ENCODE measurements at regions not wholly inside any gene's neighbourhood (a gene's known extent, or its start where the extent isn't known, plus 50 kb on each side); places are given as distances from the start of the nearest gene placed in this dataset.

- no peak for TF ChIP-seq EZH2phosphoT487 (IDR thresholded peaks at IDR 0.05; ENCODE audit: borderline replicate concordance, low read depth)
- TF ChIP-seq FOSL2 (IDR thresholded peaks at IDR 0.05; ENCODE audit: borderline replicate concordance, low read depth): no peak
- no peak for TF ChIP-seq SMC3 (IDR thresholded peaks at IDR 0.05; ENCODE audit: low read depth, low read length)
- no peak for TF ChIP-seq FOXJ3 (CRISPR knock-in tag; IDR thresholded peaks at IDR 0.05)
- no peak for TF ChIP-seq RFX5 (IDR thresholded peaks at IDR 0.05; ENCODE audit: low read length)
- no peak for TF ChIP-seq EP300 (IDR thresholded peaks at IDR 0.05; ENCODE audit: borderline replicate concordance in 1 of 2, low read depth in 1 of 2, low read length in 1 of 2)
- TF ChIP-seq YY1 (IDR thresholded peaks at IDR 0.05; ENCODE audit: low read depth): no peak
- TF ChIP-seq, protein P1, sequence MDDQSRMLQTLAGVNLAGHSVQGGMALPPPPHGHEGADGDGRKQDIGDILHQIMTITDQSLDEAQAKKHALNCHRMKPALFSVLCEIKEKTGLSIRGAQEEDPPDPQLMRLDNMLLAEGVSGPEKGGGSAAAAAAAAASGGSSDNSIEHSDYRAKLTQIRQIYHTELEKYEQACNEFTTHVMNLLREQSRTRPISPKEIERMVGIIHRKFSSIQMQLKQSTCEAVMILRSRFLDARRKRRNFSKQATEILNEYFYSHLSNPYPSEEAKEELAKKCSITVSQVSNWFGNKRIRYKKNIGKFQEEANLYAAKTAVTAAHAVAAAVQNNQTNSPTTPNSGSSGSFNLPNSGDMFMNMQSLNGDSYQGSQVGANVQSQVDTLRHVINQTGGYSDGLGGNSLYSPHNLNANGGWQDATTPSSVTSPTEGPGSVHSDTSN (IDR thresholded peaks at IDR 0.05): no peak
- no peak for TF ChIP-seq RAD21 (IDR thresholded peaks at IDR 0.05; ENCODE audit: low read length)
- DNase-seq: no peak
- Histone ChIP-seq H3K9me3 (no peaks in the 10 kb centered on the region), H3K36me3 (replicated peaks in 1 of 2; ENCODE audit: control insufficient read depth in 1 of 2, insufficient read depth in 2 of 2, low read length in 1 of 2) (no peaks in the 10 kb centered on the region), H4K20me1 (ENCODE audit: insufficient read depth) (no peaks in the 10 kb centered on the region), H3F3A (replicated peaks; ENCODE audit: insufficient read depth) (no peaks in the 10 kb centered on the region), H3K27me3 (ENCODE audit: insufficient read depth) (no peaks in the 10 kb centered on the region), H3K9ac (no peak overlapping the region), H3K9me2 (no peaks in the 10 kb centered on the region; the same call in 1 of the 2 replicates), H3K4me2 (no peak overlapping the region), H3K27ac (ENCODE audit: low read depth in 2 of 2, low read length in 1 of 2) (no peak overlapping the region), H3K79me2 (ENCODE audit: insufficient read depth) (no peaks in the 10 kb centered on the region), H3K4me3 (ENCODE audit: low read depth in 2 of 2, low read length in 1 of 2) (no peak overlapping the region), H3K4me1 (ENCODE audit: control insufficient read depth in 1 of 2, insufficient read depth in 2 of 2, low read depth in 1 of 2, low read length in 1 of 2) (no peaks in the 10 kb centered on the region; a peak in 1 of 4 replicates), H2AFZ (ENCODE audit: low read depth) (no peak overlapping the region)
- WGBS (ENCODE audit: low lambda C conversion rate): 83% methylated on average over 4 of the region's 4 CpGs
- ChIA-PET CTCF (no interaction called here), POLR2A (no interaction called here)
Measured at GRCh38 chr3:22322861-22323260, 571.9 kb upstream of the ZNF385D start.

DNA sequence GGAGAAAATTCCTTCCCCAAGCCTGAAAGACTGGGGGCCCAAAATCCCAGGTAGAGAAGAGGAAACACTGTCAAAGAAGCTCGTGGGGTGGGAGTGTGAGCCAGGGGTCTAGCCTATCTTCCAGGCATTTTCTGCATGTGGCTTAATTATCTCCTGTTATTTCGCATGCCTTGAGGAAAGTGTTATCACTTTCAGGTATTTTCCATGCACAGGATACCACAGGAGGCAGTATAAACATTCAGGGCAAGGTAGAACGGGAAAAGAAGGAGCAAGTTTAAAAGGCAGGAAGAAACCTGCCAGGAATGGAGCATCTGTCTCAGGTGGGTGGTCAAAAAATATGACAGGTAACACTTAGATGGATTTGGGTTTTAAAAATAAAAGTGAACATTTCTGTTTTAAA, 575.3 kb upstream of the ZNF385D start:
- CTCF ChIA-PET: no interaction called here
- H3K4me1 ChIP-seq (ENCODE audit: control insufficient read depth in 1 of 2, insufficient read depth in 2 of 2, low read depth in 1 of 2, low read length in 1 of 2): no peaks in the 10 kb centered on the region; a peak in 1 of 4 replicates
- no peaks in the 10 kb centered on the region for H3K27me3 ChIP-seq (ENCODE audit: insufficient read depth)
- H3K4me2 ChIP-seq: no peak overlapping the region
- H3K27ac ChIP-seq (ENCODE audit: low read depth in 2 of 2, low read length in 1 of 2): no peak overlapping the region
- 55% methylated on average over 3 of the region's 3 CpGs for WGBS (ENCODE audit: low lambda C conversion rate)
- no peak for DNase-seq
- POLR2A ChIA-PET: no interaction called here
- H4K20me1 ChIP-seq (ENCODE audit: insufficient read depth): no peaks in the 10 kb centered on the region
- H3K9me3 ChIP-seq: no peaks in the 10 kb centered on the region
- H3K9me2 ChIP-seq: no peaks in the 10 kb centered on the region
- H3K4me3 ChIP-seq (ENCODE audit: low read depth in 2 of 2, low read length in 1 of 2): no peak overlapping the region
- H3K79me2 ChIP-seq (ENCODE audit: insufficient read depth): no peaks in the 10 kb centered on the region; the same call in 1 of the 2 replicates
- no peak overlapping the region for H2AFZ ChIP-seq (ENCODE audit: low read depth)
- no peaks in the 10 kb centered on the region for H3F3A ChIP-seq (replicated peaks; ENCODE audit: insufficient read depth)
- no peaks in the 10 kb centered on the region for H3K36me3 ChIP-seq (replicated peaks in 1 of 2; ENCODE audit: control insufficient read depth in 1 of 2, insufficient read depth in 2 of 2, low read length in 1 of 2)
- no peak overlapping the region for H3K9ac ChIP-seq
- TF ChIP-seq NFIC (IDR thresholded peaks at IDR 0.05; ENCODE audit: borderline replicate concordance): no peak
- no peak for TF ChIP-seq FOXJ3 (CRISPR knock-in tag; IDR thresholded peaks at IDR 0.05)
- no peak for TF ChIP-seq NRF1 (IDR thresholded peaks at IDR 0.05; ENCODE audit: low read depth, low read length)
- TF ChIP-seq IRF3 (IDR thresholded peaks at IDR 0.05; ENCODE audit: low read depth, low read length): no peak
- TF ChIP-seq TEAD4 (IDR thresholded peaks at IDR 0.05; ENCODE audit: borderline replicate concordance, insufficient read depth): no peak
- no peak for TF ChIP-seq RCOR1 (IDR thresholded peaks at IDR 0.05; ENCODE audit: low read length)
- no peak for TF ChIP-seq CHD2 (IDR thresholded peaks at IDR 0.05; ENCODE audit: low read length, partially characterized antibody)
- no peak for TF ChIP-seq ELF1 (IDR thresholded peaks at IDR 0.05)
- no peak for TF ChIP-seq REST (IDR thresholded peaks at IDR 0.05; ENCODE audit: low read depth, low read length)
- no peak for TF ChIP-seq EP300 (IDR thresholded peaks at IDR 0.05; ENCODE audit: borderline replicate concordance in 1 of 2, low read depth in 1 of 2, low read length in 1 of 2)
- no peak for TF ChIP-seq TCF12 (IDR thresholded peaks at IDR 0.05)
- TF ChIP-seq, protein P2, sequence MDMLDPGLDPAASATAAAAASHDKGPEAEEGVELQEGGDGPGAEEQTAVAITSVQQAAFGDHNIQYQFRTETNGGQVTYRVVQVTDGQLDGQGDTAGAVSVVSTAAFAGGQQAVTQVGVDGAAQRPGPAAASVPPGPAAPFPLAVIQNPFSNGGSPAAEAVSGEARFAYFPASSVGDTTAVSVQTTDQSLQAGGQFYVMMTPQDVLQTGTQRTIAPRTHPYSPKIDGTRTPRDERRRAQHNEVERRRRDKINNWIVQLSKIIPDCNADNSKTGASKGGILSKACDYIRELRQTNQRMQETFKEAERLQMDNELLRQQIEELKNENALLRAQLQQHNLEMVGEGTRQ (IDR thresholded peaks at IDR 0.05; ENCODE audit: borderline replicate concordance, low read depth, low read length): no peak
- TF ChIP-seq ZBTB33 (IDR thresholded peaks at IDR 0.05; ENCODE audit: borderline replicate concordance, low read depth): no peak

Data from SK-N-SH (cell line).